HG02763 (cell line): ENCODE measurements at regions not wholly inside any gene's neighbourhood (a gene's known extent, or its start where the extent isn't known, plus 50 kb on each side); places are given as distances from the start of the nearest gene placed in this dataset.

ENCODE experiments used
- ATAC-seq: cut with Tn5 transposase; IDR thresholded peaks from one replicate; pipeline ENCODE4 v1.9.1; 2021; ENCODE audit warnings: mild to moderate bottlenecking, moderate library complexity; ENCODE audit not compliant: unreplicated experiment

DNA sequence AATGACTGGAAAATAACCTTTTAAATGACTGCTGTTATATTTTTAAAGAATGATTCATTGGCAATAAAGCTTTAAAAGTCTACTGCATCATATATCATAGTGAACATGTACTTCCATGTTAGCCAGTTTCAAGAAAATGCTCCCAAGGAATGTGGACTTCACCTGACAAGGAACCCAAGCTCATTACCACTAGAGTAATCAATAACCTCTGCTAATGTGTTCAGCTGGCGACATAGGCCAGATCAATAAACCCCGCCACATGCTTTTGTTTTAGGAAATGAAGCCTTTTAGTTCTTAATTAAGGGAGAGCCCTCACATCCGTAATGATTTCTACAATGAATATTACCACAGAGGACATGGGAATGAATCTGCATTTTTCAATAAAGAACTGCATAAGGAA, 1219.9 kb upstream of the CNTN5 start:
- ATAC-seq = no peak

DNA sequence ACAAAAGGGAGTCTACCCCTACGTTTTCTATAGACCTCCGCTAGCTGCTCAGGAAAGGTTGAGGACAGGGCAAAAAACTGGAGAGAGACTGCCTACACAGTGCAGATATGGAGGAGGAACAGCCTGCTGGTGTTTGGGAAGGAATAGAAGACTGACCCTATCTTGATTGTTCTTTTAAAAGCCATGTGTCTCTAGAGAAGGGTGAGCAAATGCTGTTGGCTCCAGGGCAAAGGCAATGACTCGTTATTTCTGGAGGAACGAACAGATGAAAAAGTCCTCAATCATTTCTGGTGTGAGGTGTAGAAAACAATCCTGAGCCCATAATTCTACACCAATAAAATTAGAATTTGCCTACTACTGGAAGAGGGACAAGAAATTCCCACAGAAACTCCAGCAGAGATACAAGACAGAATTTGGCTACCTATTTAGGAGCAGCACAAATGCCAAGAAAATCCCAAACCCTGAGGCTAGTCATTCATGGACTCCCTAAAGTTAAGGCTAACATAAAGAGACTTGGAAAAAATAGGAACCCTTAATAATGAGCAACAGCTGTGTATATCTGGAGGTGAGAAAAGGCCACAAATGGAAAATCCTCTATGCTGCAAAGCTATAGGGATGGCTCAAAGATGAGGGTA, 1206.3 kb upstream of the CNTN5 start:
- no peak for ATAC-seq

DNA sequence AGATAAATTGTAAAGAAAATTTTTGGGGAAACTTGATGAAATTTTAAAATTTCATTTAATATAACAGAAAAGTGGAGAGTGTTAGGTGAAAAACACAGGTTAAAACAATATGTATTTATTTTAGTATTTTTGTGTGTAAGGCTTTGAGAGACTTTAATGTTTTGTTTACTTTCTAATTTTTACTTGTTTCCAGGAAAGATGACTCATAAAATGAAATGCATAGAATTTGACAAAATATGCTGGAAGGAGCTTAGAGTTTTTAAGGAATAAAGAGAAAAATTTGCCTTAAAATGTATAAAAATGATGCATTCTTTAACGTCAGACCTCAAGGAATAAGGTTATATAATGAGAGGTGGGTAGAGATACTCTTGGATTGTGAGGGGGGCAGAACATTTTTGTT, 1205.1 kb upstream of the CNTN5 start:
- ATAC-seq = no peak

DNA sequence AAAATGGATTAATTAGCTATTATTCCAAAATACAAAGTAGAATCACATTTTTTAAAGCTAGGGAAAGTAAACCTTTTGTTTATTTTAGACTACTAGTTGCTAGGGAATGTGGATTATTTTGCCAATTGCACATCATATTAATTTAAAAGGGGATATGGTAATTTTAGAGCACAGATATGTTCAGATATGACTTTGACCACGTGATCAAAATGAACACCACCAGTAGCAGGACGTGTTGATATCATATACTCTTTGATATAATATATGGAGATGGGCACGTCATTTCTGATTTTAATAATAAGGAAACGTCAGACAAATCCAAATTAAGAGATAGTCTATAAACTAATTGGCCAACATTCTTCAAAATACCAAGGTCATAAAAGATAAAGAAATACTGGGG, 1188.3 kb upstream of the CNTN5 start:
- ATAC-seq = no peak

DNA sequence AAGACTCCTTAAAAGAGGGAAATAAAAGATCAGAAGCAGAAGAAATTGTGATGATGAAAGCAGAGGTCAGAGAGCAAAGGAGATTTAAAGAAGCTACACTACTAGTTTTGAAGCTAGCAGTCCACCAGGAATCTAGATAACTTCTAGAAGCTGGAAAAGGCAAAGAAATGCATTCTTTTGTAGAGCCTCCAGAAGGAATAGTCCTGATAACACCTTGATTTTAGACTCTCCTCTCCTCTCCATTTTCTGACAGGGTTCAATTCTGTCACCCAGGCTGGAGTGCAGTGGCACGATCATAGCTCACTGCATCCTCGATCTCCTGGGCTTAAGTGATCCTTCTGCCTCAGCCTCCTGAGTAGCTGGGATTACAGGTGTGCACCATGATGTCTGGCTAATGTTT, 1187.3 kb upstream of the CNTN5 start:
- no peak for ATAC-seq

DNA sequence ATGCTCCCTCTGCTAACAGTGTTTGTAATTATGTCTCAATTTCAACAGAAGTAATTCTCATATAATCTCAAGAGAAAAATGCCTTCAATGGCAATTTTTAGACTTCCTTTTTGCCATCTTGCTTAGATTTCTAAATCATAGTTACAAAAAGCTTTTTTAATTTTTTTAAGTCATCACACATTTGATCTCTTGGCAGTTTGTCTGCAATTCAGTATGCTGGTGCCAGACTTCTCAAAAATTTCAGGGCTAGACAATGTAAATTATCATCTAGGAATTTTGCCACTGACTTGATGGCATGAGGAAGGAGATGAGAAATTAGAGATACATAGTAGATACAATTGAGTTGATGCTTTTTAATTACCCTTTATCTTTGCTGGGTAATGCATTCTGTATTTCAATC, 1176.7 kb upstream of the CNTN5 start:
- no peak for ATAC-seq

DNA sequence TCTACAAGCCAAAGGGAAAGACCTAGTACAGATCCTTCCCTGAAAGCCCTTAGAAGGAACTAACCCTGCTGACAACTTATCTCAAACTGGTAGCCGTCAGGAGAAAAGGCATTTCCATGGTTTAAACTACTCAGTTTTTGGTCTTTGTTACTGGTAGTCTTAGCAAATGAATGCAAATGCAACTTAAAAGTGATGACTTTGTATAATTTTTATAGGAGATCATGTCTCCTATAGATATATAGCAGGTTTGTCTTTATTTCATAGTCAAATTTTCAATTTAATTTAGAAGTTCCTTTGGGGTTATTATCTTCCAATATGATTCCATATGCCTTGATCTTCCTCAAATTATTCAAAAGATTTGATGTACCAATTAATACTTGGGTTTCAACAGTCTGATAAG, 1173.0 kb upstream of the CNTN5 start:
- no peak for ATAC-seq

DNA sequence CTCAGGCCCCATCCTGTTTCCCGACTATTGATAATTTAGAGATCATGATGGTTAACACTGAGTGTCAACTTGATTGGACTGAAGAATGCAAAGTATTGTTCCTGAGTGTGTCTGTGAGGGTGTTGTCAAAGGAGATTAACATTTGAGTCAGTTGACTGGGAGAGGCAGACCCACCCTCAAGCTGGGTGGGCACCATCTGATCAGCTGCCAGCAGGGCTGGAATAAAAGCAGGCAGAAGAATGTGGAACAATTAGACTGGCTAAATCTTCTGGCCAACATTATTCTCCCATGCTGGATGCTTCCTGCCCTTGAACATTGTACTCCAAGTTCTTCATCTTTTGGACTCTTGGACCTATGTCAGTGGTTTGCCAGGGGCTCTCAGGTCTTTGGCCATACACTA, 1170.0 kb upstream of the CNTN5 start:
- no peak for ATAC-seq

DNA sequence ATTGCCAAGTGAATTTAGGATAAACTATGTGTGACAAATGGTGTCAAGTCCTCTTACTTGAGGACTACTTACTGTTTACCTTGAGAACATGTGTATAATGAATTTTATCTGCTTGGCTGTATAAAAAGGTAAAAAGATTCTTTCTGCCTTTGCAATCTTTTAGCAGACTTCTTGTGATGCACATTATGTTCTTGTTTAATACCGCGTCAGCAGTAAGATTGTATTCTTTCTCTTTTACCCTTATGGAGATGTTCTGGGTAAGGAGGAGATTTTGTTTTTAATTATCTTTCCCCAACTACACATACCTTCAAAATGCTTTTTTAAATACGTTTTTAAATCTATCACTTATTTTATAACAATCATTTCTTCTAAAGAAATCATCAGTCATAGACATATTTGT, 1166.4 kb upstream of the CNTN5 start:
- ATAC-seq = no peak

DNA sequence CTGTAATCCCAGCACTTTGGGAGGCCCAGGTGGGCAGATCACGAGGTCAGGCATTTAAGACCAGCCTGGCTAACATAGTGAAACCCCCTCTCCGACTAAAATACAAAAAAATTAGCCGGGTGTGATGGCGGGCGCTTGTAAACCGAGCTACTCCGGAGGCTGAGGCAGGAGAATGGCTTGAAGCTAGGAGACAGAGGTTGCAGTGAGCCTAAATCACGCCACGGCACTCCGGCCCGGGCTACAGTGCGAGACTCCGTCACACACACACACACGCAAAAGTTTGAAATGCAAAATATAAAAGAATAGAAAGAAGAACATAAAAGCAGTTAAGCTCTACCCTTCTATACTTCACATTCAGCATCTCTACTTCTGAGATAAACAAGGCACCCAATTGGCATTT, 1165.9 kb upstream of the CNTN5 start:
- no peak for ATAC-seq

DNA sequence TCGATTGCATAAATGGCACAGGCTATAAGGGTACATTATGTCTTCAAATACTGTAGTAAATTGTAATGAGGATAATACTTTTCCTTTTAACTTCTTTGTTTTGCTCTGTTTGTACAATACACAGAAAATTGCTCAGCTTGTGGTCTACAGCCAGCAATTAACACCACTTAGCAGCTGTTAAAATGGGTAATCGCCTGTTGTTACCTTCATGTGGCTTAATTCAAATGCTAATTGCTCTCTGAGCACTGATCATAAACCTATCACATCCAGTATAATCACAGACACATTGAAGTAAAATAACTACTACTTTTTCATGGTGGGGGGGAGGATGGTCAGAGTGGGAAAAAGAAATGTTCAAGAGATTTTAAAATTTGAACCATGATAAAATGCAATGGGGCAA, 1164.1 kb upstream of the CNTN5 start:
- ATAC-seq = no peak

DNA sequence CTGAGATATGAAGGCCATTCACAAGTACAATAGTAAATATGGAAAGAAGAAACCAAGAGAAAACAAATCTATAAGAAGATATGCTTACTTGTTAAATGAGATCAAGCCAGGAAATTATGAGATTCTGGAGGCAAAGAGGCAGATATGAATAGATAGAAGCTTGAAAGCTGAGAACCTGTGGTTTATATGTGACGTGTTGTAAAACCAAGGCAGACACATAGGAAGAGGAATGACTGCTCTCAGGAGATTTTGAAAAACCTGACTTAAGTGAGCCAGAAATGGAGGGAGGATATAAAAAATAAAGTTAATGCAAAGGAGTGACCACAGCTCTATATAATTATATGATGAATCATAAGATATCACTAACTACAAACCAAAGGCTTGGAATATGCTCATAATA, 1160.5 kb upstream of the CNTN5 start:
- ATAC-seq = no peak

DNA sequence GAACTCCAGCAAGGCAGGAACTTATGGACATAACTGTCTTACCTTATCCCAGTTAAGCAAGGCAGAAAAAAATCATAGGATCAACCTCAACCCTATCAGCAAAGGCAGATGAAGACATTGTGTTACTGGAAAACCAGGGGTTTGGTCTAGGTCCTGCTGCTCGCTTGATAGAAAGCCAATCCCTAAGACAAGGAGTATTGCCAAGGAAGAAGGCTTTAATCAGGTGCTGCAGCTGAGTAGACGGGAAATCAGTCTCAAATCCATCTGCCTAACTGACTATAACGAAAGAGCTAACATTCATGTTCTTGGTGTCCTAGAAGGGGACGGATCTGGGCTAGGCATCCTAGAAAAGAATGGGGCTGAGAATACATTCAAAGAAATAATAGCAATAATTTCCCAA, 1158.7 kb upstream of the CNTN5 start:
- no peak for ATAC-seq

DNA sequence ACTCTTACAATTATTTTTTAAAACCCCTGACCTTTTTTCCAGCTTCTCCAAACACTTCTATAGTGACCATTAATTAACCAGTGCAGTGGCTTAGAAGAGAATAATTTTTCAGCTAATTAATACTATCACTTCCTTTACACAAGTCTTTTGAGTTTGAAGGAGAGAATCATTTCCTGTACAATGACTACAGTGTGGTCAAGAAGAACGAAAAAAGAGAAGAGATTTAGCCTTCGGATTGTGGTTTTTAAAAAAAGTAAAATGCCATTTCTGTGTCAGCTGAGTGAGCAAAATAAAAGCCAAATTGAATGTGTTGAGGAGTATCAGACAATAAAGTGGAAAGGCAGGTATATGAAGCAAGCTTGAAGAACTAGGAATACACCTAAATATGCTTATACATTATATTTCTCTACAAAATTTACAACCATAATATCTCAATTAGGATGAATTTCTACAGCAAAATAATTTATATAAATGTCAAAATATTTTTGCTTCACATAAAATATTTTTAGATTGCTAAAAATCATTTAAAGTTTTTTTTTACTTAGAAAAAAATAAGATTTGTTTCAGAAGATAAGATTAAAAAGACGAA, 1155.2 kb upstream of the CNTN5 start:
- ATAC-seq = no peak

DNA sequence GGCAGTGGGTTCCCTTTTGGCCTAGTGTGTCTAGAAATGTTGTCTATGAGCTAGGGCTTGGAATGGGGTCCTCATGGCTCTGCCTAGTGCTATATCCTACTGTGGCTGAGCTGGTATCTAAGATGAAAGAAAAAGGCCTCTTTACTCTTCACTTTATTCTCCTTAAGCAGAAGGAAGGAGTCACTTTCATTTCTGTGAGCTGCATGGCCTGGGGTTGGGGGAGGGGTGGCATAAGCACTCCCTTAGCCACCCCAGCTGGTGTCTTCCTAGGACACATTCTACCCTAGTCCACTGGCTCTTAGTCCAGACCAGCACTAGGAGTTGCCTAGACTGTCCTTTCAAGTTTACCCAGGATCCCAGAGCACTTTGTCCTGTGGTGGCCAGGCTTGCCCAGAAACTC, 1148.9 kb upstream of the CNTN5 start:
- no peak for ATAC-seq

DNA sequence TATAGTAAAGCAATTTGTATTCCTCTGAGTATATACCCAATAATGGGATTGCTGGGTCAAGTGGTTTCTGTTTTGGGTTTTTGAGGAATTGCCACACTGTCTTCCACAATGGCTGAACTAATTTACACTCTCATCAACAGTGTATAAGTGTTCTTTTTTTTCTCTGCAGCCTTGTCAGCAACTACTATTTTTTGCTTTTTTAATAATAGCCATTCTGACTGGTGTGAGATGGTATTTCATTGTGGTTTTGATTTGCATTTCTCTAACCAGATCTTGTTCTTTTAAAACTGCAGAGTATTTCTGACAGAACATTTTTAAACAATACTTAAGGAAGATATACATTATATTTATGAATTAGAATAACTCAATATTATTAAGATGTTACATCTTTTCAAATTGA, 1140.5 kb upstream of the CNTN5 start:
- no peak for ATAC-seq

DNA sequence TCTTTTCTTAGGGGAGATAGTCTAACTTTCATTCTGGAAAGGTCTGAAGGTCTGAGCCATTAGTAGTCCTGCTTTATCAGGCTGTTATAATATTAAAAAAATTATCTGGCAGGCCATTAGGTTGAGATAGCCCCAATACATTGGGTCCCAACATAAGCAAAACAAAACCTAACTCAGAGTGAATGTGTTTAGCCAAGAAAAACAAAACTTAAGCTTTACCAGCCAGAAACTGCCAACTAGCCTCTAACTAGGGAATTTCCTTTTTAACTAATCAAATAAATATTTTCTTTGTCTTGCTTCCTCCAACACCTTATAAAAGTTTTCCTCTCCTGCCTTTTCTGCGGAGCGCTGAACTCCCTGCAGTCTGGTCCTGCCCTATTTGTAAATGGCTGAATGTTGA, 1137.7 kb upstream of the CNTN5 start:
- no peak for ATAC-seq

DNA sequence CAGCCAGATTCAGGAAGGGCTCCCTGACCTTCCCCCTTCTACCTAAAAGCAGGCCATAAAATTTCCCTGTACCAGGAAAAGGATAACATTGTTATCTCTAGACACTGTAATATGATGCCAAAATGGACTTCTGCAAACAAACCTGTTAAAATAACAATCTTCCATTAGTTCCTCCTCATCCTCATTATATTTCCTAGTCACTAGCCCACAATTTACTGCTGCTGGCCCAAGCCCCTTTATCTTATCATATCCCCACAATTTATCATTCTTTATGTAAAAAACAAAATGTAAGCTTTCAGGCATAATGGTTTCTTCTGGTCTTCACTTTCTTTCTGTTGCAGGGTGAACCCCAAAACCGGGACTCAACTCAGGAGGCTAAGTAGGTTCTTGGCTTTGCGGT, 1132.1 kb upstream of the CNTN5 start:
- ATAC-seq = no peak

DNA sequence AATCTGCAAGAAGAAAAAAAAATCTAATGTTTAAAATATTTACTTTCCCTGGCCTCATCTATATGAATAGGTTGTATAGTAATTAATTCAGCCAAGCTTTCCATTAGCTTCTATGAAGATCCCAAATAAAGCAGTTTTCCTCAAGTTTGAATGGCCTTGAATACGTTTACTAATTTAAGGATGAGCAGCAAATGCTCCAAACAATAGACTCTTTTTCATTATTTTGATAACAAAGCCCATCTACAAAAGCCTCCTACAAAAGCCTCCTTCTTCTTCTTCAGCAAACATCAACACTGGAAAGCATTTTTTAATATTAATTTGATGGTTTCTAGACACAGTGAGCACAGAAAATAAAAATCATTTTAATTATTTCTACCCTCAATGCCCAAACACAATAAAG, 1130.3 kb upstream of the CNTN5 start:
- no peak for ATAC-seq

DNA sequence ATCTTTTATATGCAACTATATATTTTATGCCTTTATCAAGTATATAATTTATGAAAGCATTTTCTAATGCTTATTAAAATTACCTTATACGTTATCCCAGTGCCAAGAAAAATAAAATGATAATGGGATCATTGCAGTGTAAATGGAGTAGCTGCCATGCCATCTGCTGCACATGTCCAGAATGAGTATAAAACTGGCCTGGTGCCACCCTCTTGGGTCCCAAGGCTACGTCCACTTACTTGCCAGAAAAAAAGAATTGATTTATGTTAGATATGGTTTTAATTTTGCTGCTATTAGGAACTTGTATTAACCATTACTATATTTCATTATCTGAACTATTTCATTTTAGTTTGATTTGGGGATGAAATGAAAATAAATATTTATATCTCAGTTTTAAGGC, 1127.1 kb upstream of the CNTN5 start:
- ATAC-seq = no peak

DNA sequence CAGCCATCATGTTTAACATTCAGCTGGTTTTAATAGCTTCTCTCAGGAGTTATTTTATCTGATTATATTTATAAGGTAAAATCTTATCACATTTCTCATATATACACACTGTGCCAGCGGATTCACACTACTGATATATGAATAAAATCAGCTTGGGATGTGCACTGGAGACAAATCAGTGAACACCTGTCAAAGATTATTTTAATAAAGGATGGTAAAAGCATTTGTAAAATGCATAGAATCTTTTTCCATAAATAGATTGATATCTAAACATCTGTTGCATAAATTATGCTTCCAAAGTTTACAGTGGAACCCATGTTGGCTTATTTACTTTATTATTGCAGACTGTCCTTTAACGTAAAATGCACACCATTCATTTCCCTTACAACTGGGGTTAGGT, 1125.8 kb upstream of the CNTN5 start:
- ATAC-seq = no peak

DNA sequence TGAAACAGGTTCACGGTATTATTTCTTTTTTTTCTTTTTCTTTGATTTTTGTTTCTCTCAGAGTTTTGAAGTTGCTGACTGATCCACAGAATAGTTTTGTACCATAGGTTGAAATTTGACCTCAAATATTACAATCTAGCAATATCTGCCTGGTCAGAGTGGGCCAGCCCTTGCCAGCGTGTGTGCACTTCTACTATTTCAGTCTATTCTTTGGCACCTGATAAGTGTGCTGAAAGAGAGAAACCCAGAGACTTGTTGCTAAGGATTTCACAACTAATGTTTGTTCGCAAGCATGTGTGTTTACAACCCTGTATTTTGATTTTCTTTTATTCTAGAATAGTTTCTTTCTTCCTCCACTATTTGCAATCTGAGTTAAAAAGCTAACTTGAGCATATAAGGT, 1125.2 kb upstream of the CNTN5 start:
- no peak for ATAC-seq

DNA sequence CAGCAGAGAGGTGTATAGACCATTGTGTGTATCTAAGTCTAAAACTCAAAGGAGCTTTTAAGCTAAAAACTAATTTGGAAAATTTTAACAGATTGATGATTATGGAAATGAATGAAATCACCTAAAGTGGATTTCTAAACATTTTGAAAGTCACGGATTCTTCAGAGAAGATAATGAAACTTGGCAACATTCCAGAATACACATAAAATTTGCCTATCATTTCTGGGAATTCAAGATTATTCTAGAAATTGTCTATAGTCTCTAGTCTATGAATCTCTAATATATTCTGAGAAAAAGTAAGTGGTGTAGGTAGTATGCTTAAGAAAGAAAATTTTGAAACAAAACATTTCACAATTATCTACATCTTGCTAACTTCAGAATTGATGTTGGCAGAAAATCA, 1117.9 kb upstream of the CNTN5 start:
- ATAC-seq = no peak
